H9 (cell line): ENCODE measurements at regions not wholly inside any gene's neighbourhood (a gene's known extent, or its start where the extent isn't known, plus 50 kb on each side); places are given as distances from the start of the nearest gene placed in this dataset.

Experiments
- DNase-seq: peaks from one replicate; pipeline ENCODE4 v3.0.0-alpha.2; 2017
- H2AFZ ChIP-seq: one replicate; pipeline ENCODE4 v1.6.1; 2013; ENCODE audit warnings: mild to moderate bottlenecking, low read length, control low read depth, moderate library complexity
- H2AK5ac ChIP-seq: 2 replicates; pipeline ENCODE4 v1.6.1; 2013; ENCODE audit warnings: low read length, control low read depth, mixed read lengths; ENCODE audit not compliant: insufficient read length
- H2BK120ac ChIP-seq: one replicate; pipeline ENCODE4 v1.6.1; 2013; ENCODE audit warnings: low read depth, mild to moderate bottlenecking, low read length, control low read depth, inconsistent platforms; ENCODE audit not compliant: poor library complexity, severe bottlenecking
- H2BK12ac ChIP-seq: 2 replicates; pipeline ENCODE4 v1.6.1; 2013; ENCODE audit warnings: low read length, control low read depth, mixed read lengths, low read depth; ENCODE audit not compliant: insufficient read length
- H2BK15ac ChIP-seq: 2 replicates; pipeline ENCODE4 v1.6.1; 2013; ENCODE audit warnings: low read depth, low read length, control low read depth
- H2BK20ac ChIP-seq: one replicate; pipeline ENCODE4 v1.6.1; 2013; ENCODE audit warnings: low read depth, mild to moderate bottlenecking, low read length, control low read depth, inconsistent platforms; ENCODE audit not compliant: poor library complexity, severe bottlenecking
- H2BK5ac ChIP-seq: 2 replicates; pipeline ENCODE4 v1.6.1; 2013; ENCODE audit warnings: low read length, control low read depth, mixed read lengths; ENCODE audit not compliant: insufficient read length
- H3K14ac ChIP-seq: 2 replicates; pipeline ENCODE4 v1.6.1; 2013; ENCODE audit warnings: low read length, control low read depth; ENCODE audit not compliant: insufficient read depth
- H3K18ac ChIP-seq: 2 replicates; pipeline ENCODE4 v1.6.1; 2013; ENCODE audit warnings: low read depth, mild to moderate bottlenecking, mixed read lengths, low read length, control low read depth; ENCODE audit not compliant: insufficient read length
- H3K23ac ChIP-seq: 2 replicates; pipeline ENCODE4 v1.6.1; 2013; ENCODE audit warnings: low read length, control low read depth, mixed read lengths, low read depth; ENCODE audit not compliant: insufficient read length
- H3K23me2 ChIP-seq: 2 replicates; pipeline ENCODE4 v1.6.1; 2013; ENCODE audit warnings: low read depth, mild to moderate bottlenecking, mixed read lengths, low read length, control low read depth; ENCODE audit not compliant: insufficient read length, poor library complexity, severe bottlenecking
- H3K27ac ChIP-seq: 2 replicates; pipeline ENCODE4 v1.5.1; 2013; ENCODE audit warnings: low read length, control low read depth, mixed read lengths, low read depth; ENCODE audit not compliant: insufficient read length
- H3K27me3 ChIP-seq: 2 replicates; pipeline ENCODE4 v1.6.1; 2013; ENCODE audit warnings: low read length, control low read depth, inconsistent platforms; ENCODE audit not compliant: insufficient read depth
- H3K4ac ChIP-seq: 2 replicates; pipeline ENCODE4 v1.6.1; 2013; ENCODE audit warnings: low read depth, mild to moderate bottlenecking, control low read depth, inconsistent platforms, low read length, moderate library complexity
- H3K4me1 ChIP-seq: 2 replicates; pipeline ENCODE4 v1.6.1; 2013; ENCODE audit warnings: low read length, control low read depth, inconsistent platforms; ENCODE audit not compliant: insufficient read depth
- H3K4me2 ChIP-seq: 2 replicates; pipeline ENCODE4 v1.6.1; 2013; ENCODE audit warnings: low read length, control low read depth, mixed read lengths; ENCODE audit not compliant: insufficient read length, insufficient read depth
- H3K56ac ChIP-seq: 2 replicates; pipeline ENCODE4 v1.6.1; 2013; ENCODE audit warnings: low read depth, mild to moderate bottlenecking, mixed read lengths, low read length, control low read depth; ENCODE audit not compliant: insufficient read length
- H3K79me1 ChIP-seq: 2 replicates; pipeline ENCODE4 v1.6.1; 2013; ENCODE audit warnings: low read depth, mild to moderate bottlenecking, moderate library complexity, low read length, control low read depth, inconsistent platforms; ENCODE audit not compliant: insufficient read depth, poor library complexity, severe bottlenecking
- H3K79me2 ChIP-seq: 2 replicates; pipeline ENCODE4 v1.6.1; 2013; ENCODE audit warnings: low read length, control low read depth, inconsistent platforms; ENCODE audit not compliant: insufficient read depth
- H3K9ac ChIP-seq: 2 replicates; pipeline ENCODE4 v1.6.1; 2013; ENCODE audit warnings: low read length, control low read depth, mixed read lengths; ENCODE audit not compliant: insufficient read length; ENCODE audit errors: extremely low read depth
- H3K9me3 ChIP-seq: one replicate; pipeline ENCODE4 v1.6.1; 2013; ENCODE audit warnings: low read depth, low read length, inconsistent platforms; ENCODE audit not compliant: control insufficient read depth
- H3T11ph ChIP-seq: one replicate; pipeline ENCODE4 v1.6.1; 2013; ENCODE audit warnings: mild to moderate bottlenecking, low read length, control low read depth, inconsistent platforms
- H4K20me1 ChIP-seq: one replicate; pipeline ENCODE4 v1.6.1; 2013; ENCODE audit not compliant: control insufficient read depth, insufficient read length, insufficient read depth
- H4K5ac ChIP-seq: 2 replicates; pipeline ENCODE4 v1.6.1; 2013; ENCODE audit warnings: low read depth, mild to moderate bottlenecking, mixed read lengths, low read length, control low read depth; ENCODE audit not compliant: insufficient read length
- H4K8ac ChIP-seq: replicated peaks from 2 replicates; pipeline ENCODE4 v1.6.1; 2013; ENCODE audit warnings: low read length, control low read depth, mixed read lengths, low read depth; ENCODE audit not compliant: insufficient read length
- H4K91ac ChIP-seq: 2 replicates; pipeline ENCODE4 v1.6.1; 2013; ENCODE audit warnings: low read depth, mild to moderate bottlenecking, moderate library complexity, mixed read lengths, low read length, control low read depth; ENCODE audit not compliant: insufficient read length
- H3K27ac Mint-ChIP-seq, 3 experiments: 2 replicates in 2 of 3; 3 replicates in 1 of 3; pipeline ENCODE4 v1.8.0; 2020 to 2021; ENCODE audit warnings: mixed read lengths in 3 of 3, mild to moderate bottlenecking in 1 of 3, moderate library complexity in 1 of 3
- H3K27me3 Mint-ChIP-seq: 2 replicates; pipeline ENCODE4 v1.8.0; 2021; ENCODE audit warnings: low read depth, mild to moderate bottlenecking, moderate library complexity, mixed read lengths
- H3K36me3 Mint-ChIP-seq, 3 experiments: 2 replicates in 2 of 3; 3 replicates in 1 of 3; pipeline ENCODE4 v1.8.0; 2020 to 2021; ENCODE audit warnings: low read depth in 3 of 3, mixed read lengths in 3 of 3; ENCODE audit not compliant: insufficient read depth in 1 of 3
- H3K4me1 Mint-ChIP-seq, 2 experiments: 2 replicates each; pipeline ENCODE4 v1.8.0; 2020; ENCODE audit warnings: mixed read lengths in 2 of 2
- H3K4me3 Mint-ChIP-seq, 2 experiments: 2 replicates in 1 of 2; 3 replicates in 1 of 2; pipeline ENCODE4 v1.8.0; 2020 to 2021; ENCODE audit warnings: mild to moderate bottlenecking in 2 of 2, mixed read lengths in 2 of 2, moderate library complexity in 1 of 2
- H3K9me3 Mint-ChIP-seq, 2 experiments: 2 replicates in 1 of 2; 3 replicates in 1 of 2; pipeline ENCODE4 v1.8.0; 2020; ENCODE audit warnings: mild to moderate bottlenecking in 2 of 2, mixed read lengths in 2 of 2, moderate library complexity in 1 of 2
- CTCF ChIP-seq: fragments of 200-600 bp; sonication (generic); conservative IDR thresholded peaks from 3 replicates; pipeline ENCODE4 v1.8.0; 2021; ENCODE audit warnings: antibody characterized with exemption, mild to moderate bottlenecking
- WGBS: extraction: QIAGEN DNeasy Blood & Tissue Kit; methylation state at CpG from one replicate; pipeline ENCODE4 v1.1.7; 2013; ENCODE audit warnings: missing lambda C conversion rate, low lambda C conversion rate, mixed read lengths; ENCODE audit not compliant: insufficient read length; ENCODE audit errors: extremely low coverage; 5-methylcytosine and 5-hydroxymethylcytosine counted together

DNA sequence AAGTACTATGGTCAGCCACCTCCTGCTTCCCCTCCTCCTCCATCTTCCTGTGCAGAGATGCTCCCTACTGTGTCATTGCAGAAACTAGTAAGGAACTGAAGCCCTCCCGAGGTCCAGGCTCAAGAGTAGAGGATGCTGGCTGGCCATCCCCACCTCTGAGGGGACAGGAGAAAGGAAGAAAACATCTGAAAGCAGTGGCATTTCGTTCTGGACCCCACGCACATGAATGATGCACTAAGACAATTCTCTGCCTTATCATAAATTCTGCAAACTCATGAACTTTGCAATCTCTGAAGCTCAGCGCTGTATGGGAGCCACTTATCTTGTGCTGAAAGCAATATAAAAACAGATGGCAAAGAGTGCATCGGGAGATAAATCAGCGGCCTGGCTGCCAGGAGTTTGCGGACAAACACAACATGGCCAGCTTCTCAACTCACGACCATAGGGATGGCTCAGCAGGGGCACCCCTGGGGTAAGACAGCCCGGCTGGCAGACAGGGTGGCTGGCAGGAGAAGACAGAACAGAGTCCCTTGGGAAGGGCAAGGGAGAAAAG is 306.4 kb downstream of the NXPE2 start:
- no CpG with 5 or more reads among the region's 9 CpGs for WGBS
- TF ChIP-seq CTCF, result no peak

More for the DNA sequence above, 306.4 kb downstream of the NXPE2 start:
- no peak for DNase-seq
- no peak overlapping the region for H2AK5ac ChIP-seq
- H4K8ac ChIP-seq, result no peak overlapping the region
- no peaks in the 10 kb centered on the region for H3K27me3 ChIP-seq
- H3K4me1 Mint-ChIP-seq, result peaks cover 0 to 5% of the 10 kb centered on the region in 2 experiments; a peak in 1 of 4 replicates
- no peak overlapping the region for H3K4me3 Mint-ChIP-seq
- no peak overlapping the region for H3K27ac Mint-ChIP-seq
- no peaks in the 10 kb centered on the region for H3K4me1 ChIP-seq
- no peaks in the 10 kb centered on the region; the same call in 1 of the 2 replicates for H3K27me3 Mint-ChIP-seq
- H2BK15ac ChIP-seq, result no peak overlapping the region
- H4K20me1 ChIP-seq, result no peaks in the 10 kb centered on the region
- H2AFZ ChIP-seq, result no peak overlapping the region
- no peaks in the 10 kb centered on the region for H3K9me3 ChIP-seq
- H4K91ac ChIP-seq, result no peak overlapping the region
- H3K56ac ChIP-seq, result no peak overlapping the region
- no peak overlapping the region for H3K23ac ChIP-seq
- no peak overlapping the region for H3K14ac ChIP-seq
- H3K18ac ChIP-seq, result no peak overlapping the region
- no peak overlapping the region for H3K27ac ChIP-seq
- no peak overlapping the region for H2BK120ac ChIP-seq
- H2BK12ac ChIP-seq, result no peak overlapping the region
- no peak overlapping the region for H3T11ph ChIP-seq
- no peaks in the 10 kb centered on the region for H3K79me1 ChIP-seq
- H3K79me2 ChIP-seq, result no peaks in the 10 kb centered on the region
- no peak overlapping the region for H2BK5ac ChIP-seq
- no peak overlapping the region for H3K9ac ChIP-seq
- H3K23me2 ChIP-seq, result no peaks in the 10 kb centered on the region
- H3K4me2 ChIP-seq, result no peak overlapping the region
- H3K4ac ChIP-seq, result no peak overlapping the region
- no peaks in the 10 kb centered on the region for H3K36me3 Mint-ChIP-seq
- H2BK20ac ChIP-seq, result no peak overlapping the region
- no peak overlapping the region for H4K5ac ChIP-seq
- H3K9me3 Mint-ChIP-seq, result no peaks in the 10 kb centered on the region
